GM21825 (cell line): ENCODE measurements at regions not wholly inside any gene's neighbourhood (a gene's known extent, or its start where the extent isn't known, plus 50 kb on each side); places are given as distances from the start of the nearest gene placed in this dataset.

Experiments
- ATAC-seq: cut with Tn5 transposase; IDR thresholded peaks from one replicate; pipeline ENCODE4 v1.9.1; 2021; ENCODE audit warnings: mild to moderate bottlenecking, moderate library complexity; ENCODE audit not compliant: unreplicated experiment

GRCh38 chr2:204104811-204105210 is 168.2 kb downstream of the ICOS start:
- no peak for ATAC-seq

DNA sequence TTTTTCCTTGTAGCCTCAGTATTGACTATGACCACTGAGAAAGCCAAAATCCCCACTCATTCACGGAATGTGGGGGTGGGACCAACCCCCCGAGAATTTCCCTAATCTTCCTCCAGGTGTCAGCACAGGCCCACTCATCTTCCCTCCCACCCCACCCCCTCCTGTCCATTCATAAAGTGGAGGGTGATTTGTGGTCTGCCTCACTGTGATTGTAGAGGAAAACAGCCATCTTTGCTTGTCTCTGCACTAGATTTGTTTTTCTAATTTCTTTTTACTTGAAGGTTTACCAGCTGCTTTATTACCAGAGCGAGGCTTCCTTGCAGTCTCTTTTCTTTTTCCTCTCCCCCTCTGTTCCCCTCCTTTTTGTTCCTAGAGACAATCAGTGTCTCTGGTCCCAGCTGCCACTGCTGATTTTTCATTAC is 171.8 kb downstream of the ICOS start:
- ATAC-seq, result no peak

DNA sequence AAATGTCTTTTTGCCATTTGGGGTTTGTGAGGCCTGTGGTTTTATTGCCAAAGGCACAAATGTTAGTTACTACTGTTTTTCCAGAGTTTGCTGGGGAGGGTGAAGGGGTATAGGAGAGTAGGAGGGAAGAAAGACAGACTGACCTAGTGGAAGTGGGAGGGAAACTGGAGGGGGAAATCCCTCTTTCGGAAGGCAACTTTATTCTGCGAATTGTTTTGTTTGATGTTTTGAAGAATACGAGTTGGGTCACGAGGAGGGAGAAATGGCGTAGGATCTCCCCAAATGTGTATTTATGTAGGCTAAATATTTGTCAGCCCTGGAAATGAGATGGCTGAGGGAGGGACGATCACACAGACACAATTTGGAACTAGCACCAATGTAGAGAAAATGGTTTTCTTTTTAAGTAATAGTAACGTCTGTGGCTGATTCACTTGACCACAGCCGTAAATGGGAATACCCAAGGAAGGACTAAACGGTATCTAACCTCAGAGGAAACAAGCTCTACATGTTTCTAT is 172.3 kb downstream of the ICOS start:
- no peak for ATAC-seq

DNA sequence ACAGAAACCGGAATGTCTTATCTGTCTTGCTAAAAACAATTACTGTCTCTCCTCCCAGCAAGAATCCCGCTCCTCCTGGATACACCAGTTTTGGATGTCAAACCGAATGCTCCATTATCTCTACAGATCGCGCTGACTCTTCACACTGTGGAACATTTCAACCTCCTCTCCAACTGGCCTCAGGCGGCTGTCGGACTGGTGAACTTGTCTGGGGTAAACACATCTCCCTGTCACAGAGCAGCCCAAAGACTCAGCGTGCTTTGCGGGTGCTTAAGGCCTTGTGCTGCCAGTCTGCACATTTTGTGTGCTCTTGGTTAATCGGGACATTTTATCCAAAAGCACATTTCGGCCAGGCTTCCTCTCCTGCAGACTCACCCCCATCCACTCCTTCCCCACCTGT is 173.1 kb downstream of the ICOS start:
- ATAC-seq, result no peak

DNA sequence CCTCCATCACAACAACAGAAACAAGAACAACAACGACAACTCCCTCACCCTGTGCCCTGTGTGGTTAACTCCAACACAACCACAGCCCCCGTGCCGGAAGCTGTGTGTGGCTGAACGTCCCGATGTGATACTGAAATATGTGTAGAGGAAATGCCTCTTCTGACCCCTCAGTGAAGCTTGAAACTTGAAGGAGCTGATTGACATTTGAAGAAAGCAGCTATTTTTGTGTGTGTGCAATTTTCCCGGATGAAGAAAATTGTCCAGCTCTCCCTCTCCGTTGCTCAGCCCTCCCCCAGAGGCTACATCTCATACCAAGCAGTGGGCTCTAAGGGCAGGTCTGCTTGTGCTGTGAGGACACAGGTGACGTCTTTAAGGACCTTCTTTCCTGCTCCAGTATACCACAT is 173.8 kb downstream of the ICOS start:
- peak; percentile 94 for ATAC-seq

- no peak for ATAC-seq
Observed at GRCh38 chr2:204110751-204111516, 174.4 kb downstream of the ICOS start.

- ATAC-seq, result no peak
Observed at GRCh38 chr2:204112084-204112770, 175.7 kb downstream of the ICOS start.

DNA sequence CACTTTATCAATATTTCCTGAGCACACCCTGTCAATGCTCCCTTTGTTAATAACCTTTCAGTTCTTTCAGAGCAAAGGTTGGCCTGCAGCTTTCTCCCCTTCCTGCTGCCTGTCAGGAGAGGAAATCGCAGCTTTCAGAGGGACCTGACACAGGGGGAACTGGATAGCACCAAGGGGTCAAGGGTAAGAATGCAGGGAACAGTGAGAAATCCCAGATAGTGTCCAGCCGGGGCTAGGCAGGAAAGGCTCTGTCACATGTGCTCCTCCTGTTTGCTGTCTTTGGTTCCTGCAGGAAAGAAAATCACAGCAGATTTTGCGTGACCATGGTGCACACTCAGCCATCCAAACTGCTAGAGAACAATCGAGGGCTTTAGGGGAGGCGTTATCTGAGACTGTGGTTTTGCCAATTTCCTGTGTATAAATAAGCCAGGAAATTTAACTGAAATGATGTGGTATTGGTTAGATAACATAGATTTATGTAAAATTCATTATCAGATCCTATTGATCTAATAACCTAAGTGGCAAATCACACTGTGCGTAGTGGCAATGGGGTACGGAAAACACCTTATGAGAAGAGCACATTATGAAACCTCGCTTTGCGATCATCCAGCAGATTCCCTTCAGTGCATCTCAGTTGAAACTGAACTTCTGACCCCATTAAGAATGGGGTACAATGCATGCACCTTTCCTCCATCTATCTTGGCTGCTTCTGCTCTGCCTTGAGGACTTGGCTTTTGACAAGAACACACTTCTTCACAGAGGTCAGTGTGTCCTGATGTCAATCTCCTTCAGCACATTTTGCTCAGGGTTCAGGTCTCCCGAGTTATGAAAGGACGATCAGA is 178.0 kb downstream of the ICOS start:
- no peak for ATAC-seq

GRCh38 chr2:204115137-204116056 is 178.8 kb downstream of the ICOS start:
- ATAC-seq, result no peak

DNA sequence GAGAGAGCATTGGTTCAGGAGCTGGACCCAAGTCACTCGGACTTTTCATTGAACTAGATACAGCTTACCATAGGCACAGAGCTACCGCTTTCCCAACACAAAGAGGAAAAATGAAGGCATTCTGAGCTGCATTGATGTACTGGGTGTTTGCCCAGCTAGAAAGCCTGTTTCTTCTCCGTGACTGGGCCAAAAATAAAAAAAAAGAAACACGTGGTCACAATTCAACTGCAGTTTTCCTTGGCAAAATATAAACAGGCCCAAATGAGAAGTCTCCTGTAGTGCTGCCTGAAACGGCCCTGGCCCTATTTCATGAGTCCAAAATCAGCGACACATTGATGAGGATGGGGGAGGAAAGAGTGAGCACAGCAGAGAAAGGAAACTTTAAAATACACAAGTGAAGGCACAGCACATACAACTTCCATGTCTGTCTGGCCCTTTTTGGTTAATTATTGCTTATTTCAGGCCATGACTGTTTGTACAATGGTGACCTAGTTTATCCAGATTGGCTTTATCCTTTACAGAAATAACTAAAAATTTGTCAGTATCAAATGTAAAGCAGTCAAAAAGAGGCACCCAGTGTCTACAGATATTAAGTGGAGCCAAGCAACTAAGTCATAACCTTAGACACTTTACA is 179.7 kb downstream of the ICOS start:
- ATAC-seq, result no peak

DNA sequence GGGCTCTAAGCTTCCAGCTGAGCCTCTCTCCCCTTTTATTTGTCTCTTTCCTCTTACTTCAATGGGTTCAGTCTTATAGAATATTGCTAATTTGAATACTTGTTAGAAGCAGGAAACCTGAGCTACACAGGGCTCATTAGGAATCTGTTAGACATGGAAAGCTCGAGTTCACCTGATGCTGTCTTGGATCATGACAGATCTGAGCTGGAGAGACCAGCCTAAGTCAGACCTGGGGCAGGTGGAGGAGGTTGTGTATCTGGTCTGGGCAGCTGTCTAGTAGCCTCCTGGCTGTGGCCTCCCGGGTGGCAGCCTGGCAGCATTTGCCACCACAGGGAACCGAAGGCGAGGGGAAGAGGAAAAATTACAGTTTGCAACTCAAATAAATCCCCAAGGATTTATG is 185.9 kb downstream of the ICOS start:
- ATAC-seq, result no peak

- no peak for ATAC-seq
Observed at GRCh38 chr2:204124140-204124750, 187.7 kb downstream of the ICOS start.

DNA sequence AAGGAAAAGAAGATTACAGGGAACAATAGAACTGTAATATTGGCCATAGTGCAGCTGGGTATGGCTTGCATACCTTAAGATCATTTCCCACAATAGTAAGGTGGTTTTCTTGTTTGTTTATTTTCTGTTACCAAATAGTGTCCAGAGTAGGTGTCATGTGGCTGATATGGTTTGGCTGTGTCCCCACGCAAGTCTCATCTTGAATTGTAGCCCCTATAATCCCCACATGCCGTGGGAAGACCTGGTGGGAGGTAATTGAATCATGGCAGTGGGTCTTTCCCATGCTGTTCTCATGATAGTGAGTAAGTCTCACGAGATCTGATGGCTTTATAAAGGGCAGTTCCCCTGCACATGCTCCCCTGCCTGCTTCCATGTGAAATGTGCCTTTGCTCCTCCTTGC is 190.1 kb downstream of the ICOS start:
- ATAC-seq, result no peak

DNA sequence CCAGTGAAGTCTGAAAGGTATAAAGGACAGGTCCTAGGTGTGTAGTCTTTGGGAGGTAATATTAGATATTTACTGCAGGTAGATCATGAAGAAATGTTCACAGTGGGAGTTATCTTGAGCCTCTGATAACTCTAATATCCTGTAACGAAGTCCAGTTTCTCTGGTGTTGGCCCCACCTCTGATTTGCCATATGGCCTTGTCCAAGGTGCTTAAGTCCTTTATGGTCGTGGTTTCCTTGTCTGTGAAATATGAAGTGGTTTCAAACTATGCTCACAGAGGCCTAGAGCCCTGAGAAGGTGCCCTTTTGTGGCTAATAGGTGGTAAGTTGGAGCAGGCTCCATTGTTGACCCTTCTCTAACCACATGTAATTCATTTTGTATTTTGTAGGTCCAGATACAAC is 190.7 kb downstream of the ICOS start:
- ATAC-seq, result no peak

- ATAC-seq, result no peak
Observed at GRCh38 chr2:204129591-204130294, 193.2 kb downstream of the ICOS start.

DNA sequence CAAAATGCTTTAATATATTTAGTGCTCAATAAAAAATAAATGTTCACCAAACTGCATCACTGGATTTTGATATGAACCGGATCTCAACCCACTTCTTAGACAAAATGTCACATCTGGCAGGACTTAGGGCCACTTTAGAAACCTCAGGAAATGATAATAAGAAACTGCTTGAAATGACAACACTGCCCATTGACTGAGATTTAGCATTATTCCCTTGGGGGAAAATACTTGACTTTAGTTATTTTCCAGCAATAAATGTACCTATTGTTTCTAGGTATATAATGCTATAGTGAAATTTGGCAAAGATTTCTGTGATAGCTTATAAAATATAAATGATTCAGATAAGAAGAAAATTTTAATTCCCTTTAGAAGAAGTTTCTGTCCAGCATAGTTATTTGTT is 195.1 kb downstream of the ICOS start:
- no peak for ATAC-seq

DNA sequence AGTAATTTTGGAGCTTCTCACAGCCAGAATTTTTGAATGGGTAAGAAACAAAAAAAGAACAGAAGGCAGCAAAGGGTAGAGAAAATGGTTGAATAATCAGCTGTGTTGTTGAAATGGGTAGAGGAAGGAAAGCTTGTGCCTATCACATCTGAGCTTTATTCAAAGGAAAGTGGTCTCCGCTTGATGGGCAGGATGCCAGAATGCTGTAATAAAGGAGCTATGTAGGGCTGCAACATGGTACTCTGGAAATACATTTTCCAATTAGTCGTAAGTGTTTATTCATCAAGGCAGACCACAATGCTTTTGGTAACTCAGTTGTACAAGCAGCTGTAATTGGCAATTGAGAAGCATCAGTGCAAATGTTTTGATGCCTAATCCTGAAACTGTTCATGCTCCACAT is 196.9 kb downstream of the ICOS start:
- ATAC-seq, result no peak

DNA sequence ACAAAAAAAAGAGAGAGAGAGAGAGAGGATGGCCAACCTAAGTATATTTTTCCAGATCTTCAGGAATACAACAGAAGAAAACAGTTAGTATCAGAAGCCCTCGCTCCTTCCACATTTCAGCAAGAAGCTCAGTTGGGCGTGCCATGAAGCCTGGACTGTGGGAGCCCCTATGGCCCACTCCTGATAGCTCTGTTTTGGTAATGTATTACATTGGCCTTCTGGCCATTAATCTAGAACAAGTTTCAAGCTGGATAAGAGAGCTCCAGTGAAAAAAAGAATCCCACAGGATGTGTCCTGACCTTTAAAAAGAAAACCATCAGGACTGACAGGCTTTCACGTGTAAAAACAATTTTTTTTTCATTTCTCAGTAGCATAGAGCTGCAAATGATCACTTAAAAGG is 197.9 kb downstream of the ICOS start:
- no peak for ATAC-seq

DNA sequence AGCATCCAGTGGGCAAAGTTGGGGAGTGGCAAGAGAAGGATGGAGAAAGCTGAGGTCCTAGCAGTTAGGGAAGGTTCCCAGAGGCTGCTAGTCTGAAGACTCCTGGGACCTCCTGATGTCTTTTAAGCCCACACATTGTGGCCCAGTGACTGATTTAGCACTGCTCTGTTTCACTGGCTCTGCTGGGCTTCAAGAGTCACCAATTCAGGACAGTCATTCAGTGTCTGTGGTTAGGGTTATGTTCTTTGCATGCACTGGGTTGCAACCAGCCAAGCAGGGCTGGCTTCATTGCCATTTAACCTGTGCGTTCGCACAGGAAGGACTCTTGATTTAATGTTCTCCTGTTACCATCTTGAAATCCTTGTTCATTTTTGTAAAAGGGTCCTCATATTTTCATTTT is 199.2 kb downstream of the ICOS start:
- ATAC-seq, result no peak
